ENCODE measurements at regions not wholly inside any gene's neighbourhood (a gene's known extent, or its start where the extent isn't known, plus 50 kb on each side); places are given as distances from the start of the nearest gene placed in this dataset.
"Not testable (repeated sequence)": the region's sequence is repeated elsewhere in the genome, so short reads cannot be mapped to it uniquely, and the experiment has no call there.

GRCh38 chr3:194873474-194873873 lies 187.8 kb downstream of the FAM43A start:
- not testable (repeated sequence) for H3K4me3 ChIP-seq, H3K36me3 ChIP-seq

GRCh38 chr3:194874206-194874605 lies 188.5 kb downstream of the FAM43A start:
- no peak overlapping the region for H3K27ac ChIP-seq
- H3K4me3 ChIP-seq: no peak overlapping the region
- peaks cover 38% of the 10 kb centered on the region for H3K4me1 ChIP-seq (replicated peaks)
- no peaks in the 10 kb centered on the region for H3K36me3 ChIP-seq
- no peak for DNase-seq (ENCODE audit: low read depth in 1 of 2, low spot score in 2 of 2)
- no peaks in the 10 kb centered on the region for H3K9me3 ChIP-seq (replicated peaks)
- H3K27me3 ChIP-seq (replicated peaks): no peaks in the 10 kb centered on the region

More at GRCh38 chr3:194873474-194873873, 187.8 kb downstream of the FAM43A start:
- H3K9me3 ChIP-seq (replicated peaks); H3K27me3 ChIP-seq (replicated peaks); DNase-seq (ENCODE audit: low read depth in 1 of 2, low spot score in 2 of 2); H3K27ac ChIP-seq: not testable (repeated sequence)
- peaks cover 38% of the 10 kb centered on the region for H3K4me1 ChIP-seq (replicated peaks)

- no peak for DNase-seq (ENCODE audit: low read depth in 1 of 2, low spot score in 2 of 2)
- H3K27ac ChIP-seq: no peak overlapping the region
- no peaks in the 10 kb centered on the region for H3K9me3 ChIP-seq (replicated peaks)
- H3K4me3 ChIP-seq: no peak overlapping the region
- H3K27me3 ChIP-seq (replicated peaks): no peaks in the 10 kb centered on the region
- H3K36me3 ChIP-seq: no peaks in the 10 kb centered on the region
- H3K4me1 ChIP-seq (replicated peaks): peaks cover 38% of the 10 kb centered on the region
These were observed 189.1 kb downstream of the FAM43A start for GRCh38 chr3:194874783-194875182.

GRCh38 chr3:194875581-194876402 lies 190.1 kb downstream of the FAM43A start:
- H3K4me1 ChIP-seq (replicated peaks): peaks cover 28% of the 10 kb centered on the region
- DNase-seq (ENCODE audit: low read depth in 1 of 2, low spot score in 2 of 2): no peak

GRCh38 chr3:194876403-194877095 lies 190.9 kb downstream of the FAM43A start:
- no peak for DNase-seq (ENCODE audit: low read depth in 1 of 2, low spot score in 2 of 2)
- no peaks in the 10 kb centered on the region for H3K36me3 ChIP-seq
- no peaks in the 10 kb centered on the region for H3K27me3 ChIP-seq (replicated peaks)
- peaks cover 20% of the 10 kb centered on the region for H3K4me1 ChIP-seq (replicated peaks)
- no peak overlapping the region for H3K4me3 ChIP-seq
- H3K27ac ChIP-seq: no peak overlapping the region
- H3K9me3 ChIP-seq (replicated peaks): no peaks in the 10 kb centered on the region

More at GRCh38 chr3:194875581-194876402, 190.1 kb downstream of the FAM43A start:
- Histone ChIP-seq H3K36me3 (no peaks in the 10 kb centered on the region), H3K27me3 (replicated peaks) (no peaks in the 10 kb centered on the region), H3K27ac (no peak overlapping the region), H3K4me3 (no peak overlapping the region), H3K9me3 (replicated peaks) (no peaks in the 10 kb centered on the region)

GRCh38 chr3:194877291-194878119 lies 191.8 kb downstream of the FAM43A start:
- no peaks in the 10 kb centered on the region for H3K9me3 ChIP-seq (replicated peaks)
- H3K4me1 ChIP-seq (replicated peaks): peaks cover 11% of the 10 kb centered on the region
- DNase-seq (ENCODE audit: low read depth in 1 of 2, low spot score in 2 of 2): no peak
- H3K36me3 ChIP-seq: no peaks in the 10 kb centered on the region
- H3K27me3 ChIP-seq (replicated peaks): no peaks in the 10 kb centered on the region
- H3K4me3 ChIP-seq: no peak overlapping the region
- no peak overlapping the region for H3K27ac ChIP-seq

- Histone ChIP-seq H3K4me3 (no peak overlapping the region), H3K27me3 (replicated peaks) (no peaks in the 10 kb centered on the region), H3K4me1 (replicated peaks) (no peaks in the 10 kb centered on the region), H3K9me3 (replicated peaks) (peaks cover 9% of the 10 kb centered on the region), H3K36me3 (no peaks in the 10 kb centered on the region), H3K27ac (no peak overlapping the region)
- DNase-seq (ENCODE audit: low read depth in 1 of 2, low spot score in 2 of 2): no peak
These were observed 193.6 kb downstream of the FAM43A start for GRCh38 chr3:194879126-194879877.

GRCh38 chr3:194879991-194880939 lies 194.6 kb downstream of the FAM43A start:
- peaks cover 9% of the 10 kb centered on the region for H3K9me3 ChIP-seq (replicated peaks)
- no peaks in the 10 kb centered on the region for H3K36me3 ChIP-seq
- no peak for DNase-seq (ENCODE audit: low read depth in 1 of 2, low spot score in 2 of 2)
- no peaks in the 10 kb centered on the region for H3K27me3 ChIP-seq (replicated peaks)
- no peak overlapping the region for H3K27ac ChIP-seq
- peaks cover 4% of the 10 kb centered on the region; the same call in 1 of the 2 replicates for H3K4me1 ChIP-seq (replicated peaks)
- no peak overlapping the region for H3K4me3 ChIP-seq

- Histone ChIP-seq H3K36me3 (no peaks in the 10 kb centered on the region), H3K4me1 (replicated peaks) (peaks cover 4% of the 10 kb centered on the region; the same call in 1 of the 2 replicates), H3K27me3 (replicated peaks) (no peaks in the 10 kb centered on the region), H3K4me3 (no peak overlapping the region), H3K9me3 (replicated peaks) (peaks cover 9% of the 10 kb centered on the region), H3K27ac (no peak overlapping the region)
- DNase-seq (ENCODE audit: low read depth in 1 of 2, low spot score in 2 of 2): no peak
These were observed 195.6 kb downstream of the FAM43A start for GRCh38 chr3:194880940-194881925.

- Histone ChIP-seq H3K27ac (no peak overlapping the region), H3K9me3 (replicated peaks) (peaks cover 9% of the 10 kb centered on the region), H3K27me3 (replicated peaks) (no peaks in the 10 kb centered on the region), H3K36me3 (no peaks in the 10 kb centered on the region), H3K4me1 (replicated peaks) (peaks cover 4% of the 10 kb centered on the region; the same call in 1 of the 2 replicates), H3K4me3 (no peak overlapping the region)
- DNase-seq (ENCODE audit: low read depth in 1 of 2, low spot score in 2 of 2): no peak
These were observed 199.1 kb downstream of the FAM43A start for GRCh38 chr3:194884649-194885315.

GRCh38 chr3:194885766-194886165 lies 200.1 kb downstream of the FAM43A start:
- Histone ChIP-seq H3K27me3 (replicated peaks) (no peaks in the 10 kb centered on the region), H3K27ac (no peak overlapping the region), H3K36me3 (no peaks in the 10 kb centered on the region), H3K4me3 (no peak overlapping the region), H3K9me3 (replicated peaks) (peaks cover 9% of the 10 kb centered on the region), H3K4me1 (replicated peaks) (peaks cover 4% of the 10 kb centered on the region; the same call in 1 of the 2 replicates)
- DNase-seq (ENCODE audit: low read depth in 1 of 2, low spot score in 2 of 2): no peak

Data from SJSA1 (cell line).